ENCODE measurements at regions not wholly inside any gene's neighbourhood (a gene's known extent, or its start where the extent isn't known, plus 50 kb on each side); places are given as distances from the start of the nearest gene placed in this dataset.

GRCh38 chr15:60057554-60057953 is 53.4 kb downstream of the FOXB1 start:
- in situ Hi-C loops (cut with HindIII; ENCODE audit: low pct_unique_long_range_greater_than_20kb, low sequenced_read_pairs): no loop called here

GRCh38 chr15:60059186-60059585 is 55.1 kb downstream of the FOXB1 start:
- in situ Hi-C loops (cut with HindIII; ENCODE audit: low pct_unique_long_range_greater_than_20kb, low sequenced_read_pairs): no loop called here
- DNase-seq (ENCODE audit: low read depth): no peak

More at GRCh38 chr15:60057554-60057953, 53.4 kb downstream of the FOXB1 start:
- no peak for DNase-seq (ENCODE audit: low read depth)

- in situ Hi-C loops (cut with HindIII; ENCODE audit: low pct_unique_long_range_greater_than_20kb, low sequenced_read_pairs): no loop called here
- DNase-seq (ENCODE audit: low read depth): no peak
These were observed 57.6 kb downstream of the FOXB1 start for GRCh38 chr15:60061758-60062157.

GRCh38 chr15:60062826-60063225 is 58.7 kb downstream of the FOXB1 start:
- in situ Hi-C loops (cut with HindIII; ENCODE audit: low pct_unique_long_range_greater_than_20kb, low sequenced_read_pairs): no loop called here
- no peak for DNase-seq (ENCODE audit: low read depth)

GRCh38 chr15:60065951-60066350 is 61.8 kb downstream of the FOXB1 start:
- no peak for DNase-seq (ENCODE audit: low read depth)
- in situ Hi-C loops (cut with HindIII; ENCODE audit: low pct_unique_long_range_greater_than_20kb, low sequenced_read_pairs): no loop called here

- DNase-seq (ENCODE audit: low read depth): peak; percentile 14
- in situ Hi-C loops (cut with HindIII; ENCODE audit: low pct_unique_long_range_greater_than_20kb, low sequenced_read_pairs): no loop called here
These were observed 66.9 kb downstream of the FOXB1 start for GRCh38 chr15:60070838-60071493.

- in situ Hi-C loops (cut with HindIII; ENCODE audit: low pct_unique_long_range_greater_than_20kb, low sequenced_read_pairs): no loop called here
- DNase-seq (ENCODE audit: low read depth): no peak
These were observed 68.8 kb downstream of the FOXB1 start for GRCh38 chr15:60072826-60073465.

- in situ Hi-C loops (cut with HindIII; ENCODE audit: low pct_unique_long_range_greater_than_20kb, low sequenced_read_pairs): no loop called here
These were observed 69.3 kb downstream of the FOXB1 start for GRCh38 chr15:60073466-60073840.

GRCh38 chr15:60074181-60074885 is 70.2 kb downstream of the FOXB1 start:
- in situ Hi-C loops (cut with HindIII; ENCODE audit: low pct_unique_long_range_greater_than_20kb, low sequenced_read_pairs): no loop called here
- DNase-seq (ENCODE audit: low read depth): no peak

More at GRCh38 chr15:60073466-60073840, 69.3 kb downstream of the FOXB1 start:
- no peak for DNase-seq (ENCODE audit: low read depth)

GRCh38 chr15:60076045-60076444 is 71.9 kb downstream of the FOXB1 start:
- in situ Hi-C loops (cut with HindIII; ENCODE audit: low pct_unique_long_range_greater_than_20kb, low sequenced_read_pairs): no loop called here
- DNase-seq (ENCODE audit: low read depth): no peak

- DNase-seq (ENCODE audit: low read depth): no peak
- in situ Hi-C loops (cut with HindIII; ENCODE audit: low pct_unique_long_range_greater_than_20kb, low sequenced_read_pairs): no loop called here
These were observed 72.6 kb downstream of the FOXB1 start for GRCh38 chr15:60076582-60077276.

GRCh38 chr15:60077581-60078359 is 73.7 kb downstream of the FOXB1 start:
- in situ Hi-C loops (cut with HindIII; ENCODE audit: low pct_unique_long_range_greater_than_20kb, low sequenced_read_pairs): no loop called here

GRCh38 chr15:60079210-60079609 is 75.1 kb downstream of the FOXB1 start:
- in situ Hi-C loops (cut with HindIII; ENCODE audit: low pct_unique_long_range_greater_than_20kb, low sequenced_read_pairs): no loop called here
- DNase-seq (ENCODE audit: low read depth): no peak

More at GRCh38 chr15:60077581-60078359, 73.7 kb downstream of the FOXB1 start:
- DNase-seq (ENCODE audit: low read depth): no peak

- in situ Hi-C loops (cut with HindIII; ENCODE audit: low pct_unique_long_range_greater_than_20kb, low sequenced_read_pairs): no loop called here
- DNase-seq (ENCODE audit: low read depth): no peak
These were observed 77.9 kb downstream of the FOXB1 start for GRCh38 chr15:60081976-60082375.

GRCh38 chr15:60083318-60083717 is 79.2 kb downstream of the FOXB1 start:
- in situ Hi-C loops (cut with HindIII; ENCODE audit: low pct_unique_long_range_greater_than_20kb, low sequenced_read_pairs): no loop called here
- DNase-seq (ENCODE audit: low read depth): no peak

GRCh38 chr15:60086681-60087429 is 82.7 kb downstream of the FOXB1 start:
- DNase-seq (ENCODE audit: low read depth): no peak
- in situ Hi-C loops (cut with HindIII; ENCODE audit: low pct_unique_long_range_greater_than_20kb, low sequenced_read_pairs): no loop called here

- no peak for DNase-seq (ENCODE audit: low read depth)
- in situ Hi-C loops (cut with HindIII; ENCODE audit: low pct_unique_long_range_greater_than_20kb, low sequenced_read_pairs): no loop called here
These were observed 83.5 kb downstream of the FOXB1 start for GRCh38 chr15:60087561-60087960.

GRCh38 chr15:60090747-60091146 is 86.6 kb downstream of the FOXB1 start:
- DNase-seq (ENCODE audit: low read depth): no peak
- in situ Hi-C loops (cut with HindIII; ENCODE audit: low pct_unique_long_range_greater_than_20kb, low sequenced_read_pairs): no loop called here

Measured in Caki2 (cell line).